ENCODE measurements at regions not wholly inside any gene's neighbourhood (a gene's known extent, or its start where the extent isn't known, plus 50 kb on each side); places are given as distances from the start of the nearest gene placed in this dataset.

DNA sequence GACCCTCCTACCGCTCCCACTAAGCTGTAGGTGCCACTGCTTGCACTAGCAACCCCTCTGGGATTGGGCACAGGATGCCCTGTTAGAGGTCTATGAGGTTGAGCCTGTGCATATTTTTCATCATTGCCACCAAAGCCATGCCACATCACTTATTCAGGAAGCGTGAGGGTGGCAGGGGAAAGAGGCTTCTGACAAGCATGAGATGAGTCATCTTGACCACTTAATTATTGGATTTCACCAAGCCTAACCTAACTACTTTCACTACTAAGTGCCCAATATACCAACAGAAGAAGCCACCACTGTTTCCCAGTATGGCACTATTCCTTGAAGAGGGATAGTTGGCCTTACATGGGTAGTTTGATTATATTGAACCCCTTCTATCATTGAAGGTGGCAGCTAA is 181.3 kb upstream of the EPHA4 start:
- no peak overlapping the region for H3K4me3 ChIP-seq (ENCODE audit: low read depth, low read length)
- TF ChIP-seq, protein P1, sequence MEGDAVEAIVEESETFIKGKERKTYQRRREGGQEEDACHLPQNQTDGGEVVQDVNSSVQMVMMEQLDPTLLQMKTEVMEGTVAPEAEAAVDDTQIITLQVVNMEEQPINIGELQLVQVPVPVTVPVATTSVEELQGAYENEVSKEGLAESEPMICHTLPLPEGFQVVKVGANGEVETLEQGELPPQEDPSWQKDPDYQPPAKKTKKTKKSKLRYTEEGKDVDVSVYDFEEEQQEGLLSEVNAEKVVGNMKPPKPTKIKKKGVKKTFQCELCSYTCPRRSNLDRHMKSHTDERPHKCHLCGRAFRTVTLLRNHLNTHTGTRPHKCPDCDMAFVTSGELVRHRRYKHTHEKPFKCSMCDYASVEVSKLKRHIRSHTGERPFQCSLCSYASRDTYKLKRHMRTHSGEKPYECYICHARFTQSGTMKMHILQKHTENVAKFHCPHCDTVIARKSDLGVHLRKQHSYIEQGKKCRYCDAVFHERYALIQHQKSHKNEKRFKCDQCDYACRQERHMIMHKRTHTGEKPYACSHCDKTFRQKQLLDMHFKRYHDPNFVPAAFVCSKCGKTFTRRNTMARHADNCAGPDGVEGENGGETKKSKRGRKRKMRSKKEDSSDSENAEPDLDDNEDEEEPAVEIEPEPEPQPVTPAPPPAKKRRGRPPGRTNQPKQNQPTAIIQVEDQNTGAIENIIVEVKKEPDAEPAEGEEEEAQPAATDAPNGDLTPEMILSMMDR (IDR thresholded peaks at IDR 0.05; ENCODE audit: insufficient read depth, low read length, poor library complexity, severe bottlenecking), result no peak
- no peaks in the 10 kb centered on the region for H3K27me3 ChIP-seq (ENCODE audit: control insufficient read depth, insufficient read depth, low read length)
- no peaks in the 10 kb centered on the region for H3K36me3 ChIP-seq (ENCODE audit: control insufficient read depth, insufficient read depth, low read length)
- DNase-seq (ENCODE audit: low read depth), result no peak

DNA sequence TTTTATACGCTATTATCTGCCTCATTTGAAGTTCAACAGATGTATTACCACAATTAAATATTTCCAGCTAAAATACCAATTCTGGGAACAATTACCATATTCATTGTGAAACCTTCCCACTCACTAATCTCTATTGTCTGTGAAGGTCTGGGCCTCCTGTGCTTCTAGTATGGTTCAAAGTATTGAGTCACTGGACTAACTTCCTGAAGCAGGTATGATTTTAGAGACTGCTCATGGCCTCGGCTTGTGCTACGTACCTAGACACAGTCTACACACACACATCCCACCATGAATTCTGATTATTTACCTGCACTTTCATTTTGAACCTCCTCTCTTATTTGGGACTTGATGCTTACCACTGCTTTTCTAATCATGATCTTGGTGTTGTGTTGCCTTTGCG is 180.7 kb upstream of the EPHA4 start:
- DNase-seq (ENCODE audit: low read depth), result no peak
- TF ChIP-seq, protein P1 (IDR thresholded peaks at IDR 0.05; ENCODE audit: insufficient read depth, low read length, poor library complexity, severe bottlenecking), result no peak
- Histone ChIP-seq H3K4me3 (ENCODE audit: low read depth, low read length) (no peak overlapping the region), H3K36me3 (ENCODE audit: control insufficient read depth, insufficient read depth, low read length) (no peaks in the 10 kb centered on the region), H3K27me3 (ENCODE audit: control insufficient read depth, insufficient read depth, low read length) (no peaks in the 10 kb centered on the region)

DNA sequence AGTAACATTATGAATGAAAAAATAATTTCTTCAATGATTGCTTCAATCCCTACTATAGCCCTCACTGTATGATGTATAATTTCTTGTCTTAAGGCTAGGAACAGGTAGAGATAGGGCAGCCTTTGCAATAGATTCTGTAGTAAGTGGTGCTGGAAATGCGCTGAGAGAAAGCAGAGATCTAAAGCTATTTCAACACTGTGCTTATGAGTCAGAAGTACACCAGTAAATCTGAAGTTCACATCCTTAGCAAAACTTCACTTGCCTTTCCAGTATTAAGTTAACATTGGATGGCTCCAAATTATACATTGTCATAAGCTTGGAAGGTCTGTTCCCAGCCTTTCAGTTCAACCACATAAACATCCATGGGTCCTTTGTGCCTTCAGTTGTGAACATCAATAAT is 178.2 kb upstream of the EPHA4 start:
- DNase-seq (ENCODE audit: low read depth), result no peak
- no peaks in the 10 kb centered on the region for H3K27me3 ChIP-seq (ENCODE audit: control insufficient read depth, insufficient read depth, low read length)
- H3K4me3 ChIP-seq (ENCODE audit: low read depth, low read length), result no peak overlapping the region
- TF ChIP-seq, protein P1 (IDR thresholded peaks at IDR 0.05; ENCODE audit: insufficient read depth, low read length, poor library complexity, severe bottlenecking), result no peak
- H3K36me3 ChIP-seq (ENCODE audit: control insufficient read depth, insufficient read depth, low read length), result no peaks in the 10 kb centered on the region

DNA sequence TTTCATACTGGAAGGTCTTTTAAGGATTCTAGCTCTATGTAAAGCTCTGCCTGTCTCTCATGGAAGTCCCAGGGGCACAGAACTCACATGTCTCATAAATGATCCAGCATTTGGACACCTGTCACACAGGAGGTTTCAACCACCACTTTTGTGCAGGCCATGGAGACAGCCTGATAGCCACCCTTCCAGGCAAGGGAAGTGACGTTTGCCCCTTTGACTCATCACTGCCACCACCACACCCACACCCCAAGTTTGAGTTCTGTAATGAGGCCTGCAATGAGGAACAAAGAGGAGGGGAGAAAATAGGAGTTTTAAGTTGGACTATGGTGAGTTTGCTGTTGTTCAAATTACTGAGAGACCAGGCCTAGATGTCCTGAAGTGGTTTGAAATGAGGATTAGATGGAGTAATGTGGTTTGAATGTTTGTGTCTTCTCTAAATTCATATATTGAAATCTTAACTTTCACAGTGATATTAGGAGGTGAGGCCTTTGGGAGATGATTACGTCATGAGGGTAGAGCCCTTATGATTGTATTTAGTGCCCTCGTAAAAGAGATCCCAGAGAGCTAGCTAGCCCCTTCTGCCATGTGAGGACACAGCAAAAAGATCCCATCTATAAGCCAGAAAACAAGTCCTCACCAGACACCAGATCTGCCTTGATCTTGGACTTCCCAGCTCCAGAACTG is 175.3 kb upstream of the EPHA4 start:
- TF ChIP-seq, protein P1 (IDR thresholded peaks at IDR 0.05; ENCODE audit: insufficient read depth, low read length, poor library complexity, severe bottlenecking), result no peak
- DNase-seq (ENCODE audit: low read depth), result no peak
- Histone ChIP-seq H3K4me3 (ENCODE audit: low read depth, low read length) (no peak overlapping the region), H3K36me3 (ENCODE audit: control insufficient read depth, insufficient read depth, low read length) (no peaks in the 10 kb centered on the region), H3K27me3 (ENCODE audit: control insufficient read depth, insufficient read depth, low read length) (no peaks in the 10 kb centered on the region)

DNA sequence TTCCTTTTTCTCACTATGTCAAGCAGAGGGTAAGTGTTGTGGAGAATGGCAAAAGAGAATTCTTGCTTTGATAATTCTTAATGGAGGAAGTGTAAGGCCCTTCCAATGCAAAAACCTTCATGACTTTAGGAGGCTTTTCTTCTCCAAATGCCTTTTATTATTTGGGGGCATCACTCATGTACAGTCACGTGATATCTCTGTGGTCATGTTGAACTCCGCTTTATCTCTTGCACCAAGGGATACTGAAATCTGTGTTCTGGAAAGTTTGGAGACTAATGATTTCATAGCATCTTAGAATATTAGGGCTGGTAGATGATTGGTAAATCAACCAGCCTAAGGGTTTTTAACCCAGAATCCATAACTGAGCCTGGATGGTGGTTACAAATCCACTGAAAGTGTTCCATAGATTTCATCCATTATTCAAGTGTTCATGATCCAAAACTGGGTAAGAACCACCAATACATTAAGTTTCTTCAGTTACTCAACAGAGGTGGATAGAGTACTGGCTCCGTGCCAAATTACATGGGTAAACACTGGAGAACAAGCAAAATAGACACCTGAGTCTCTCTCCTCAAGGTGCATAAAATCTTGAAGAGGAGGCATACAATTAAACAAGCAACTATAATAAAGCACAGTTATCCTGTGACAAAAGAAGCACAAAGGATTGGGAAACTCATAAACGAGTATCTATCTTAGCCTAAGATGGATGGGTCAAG is 169.6 kb upstream of the EPHA4 start:
- Histone ChIP-seq H3K4me3 (ENCODE audit: low read depth, low read length) (no peak overlapping the region), H3K27me3 (ENCODE audit: control insufficient read depth, insufficient read depth, low read length) (no peaks in the 10 kb centered on the region), H3K36me3 (ENCODE audit: control insufficient read depth, insufficient read depth, low read length) (no peaks in the 10 kb centered on the region)
- DNase-seq (ENCODE audit: low read depth), result no peak
- TF ChIP-seq, protein P1 (IDR thresholded peaks at IDR 0.05; ENCODE audit: insufficient read depth, low read length, poor library complexity, severe bottlenecking), result no peak

All from kidney epithelial cell (primary cell).